Right renal pelvis (tissue), 4 donors: ENCODE measurements at regions not wholly inside any gene's neighbourhood (a gene's known extent, or its start where the extent isn't known, plus 50 kb on each side); places are given as distances from the start of the nearest gene placed in this dataset.

Experiments
- DNase-seq, 4 donors: peaks; one replicate each; pipeline ENCODE4 v3.0.0-alpha.2; 2013; ENCODE audit warnings: low read depth in 4 of 4, low spot score in 3 of 4, missing footprints in 1 of 4

GRCh38 chrX:149992918-149993317, 54.6 kb upstream of the EOLA2 start:
- no peak for DNase-seq

GRCh38 chrX:149993989-149994388, 55.7 kb upstream of the EOLA2 start:
- DNase-seq: no peak

- no peak for DNase-seq
Observed at GRCh38 chrX:149996515-149996914, 58.2 kb upstream of the EOLA2 start.

GRCh38 chrX:150005027-150005426, 66.7 kb upstream of the EOLA2 start:
- no peak for DNase-seq

- DNase-seq: no peak
Observed at GRCh38 chrX:150007356-150007755, 69.1 kb upstream of the EOLA2 start.

GRCh38 chrX:150012647-150013381, 74.5 kb upstream of the EOLA2 start:
- DNase-seq: no peak

- no peak for DNase-seq
Observed at GRCh38 chrX:150014525-150014924, 76.2 kb upstream of the EOLA2 start.

GRCh38 chrX:150017868-150018267, 79.6 kb upstream of the EOLA2 start:
- DNase-seq: no peak

GRCh38 chrX:150018931-150019361, 80.7 kb upstream of the EOLA2 start:
- DNase-seq: no peak

GRCh38 chrX:150028692-150029091, 90.4 kb upstream of the EOLA2 start:
- no peak for DNase-seq

GRCh38 chrX:150032742-150033141, 94.5 kb upstream of the EOLA2 start:
- no peak for DNase-seq

- DNase-seq: no peak
Observed at GRCh38 chrX:150034788-150035187, 96.5 kb upstream of the EOLA2 start.

GRCh38 chrX:150035531-150035930, 97.2 kb upstream of the EOLA2 start:
- DNase-seq: no peak

- DNase-seq: no peak
Observed at GRCh38 chrX:150036181-150036580, 97.9 kb upstream of the EOLA2 start.

GRCh38 chrX:150036641-150037040, 98.3 kb upstream of the EOLA2 start:
- DNase-seq: no peak

GRCh38 chrX:150037041-150037440, 98.8 kb upstream of the EOLA2 start:
- no peak for DNase-seq

GRCh38 chrX:150038315-150038714, 100.0 kb upstream of the EOLA2 start:
- no peak for DNase-seq

- no peak for DNase-seq
Observed at GRCh38 chrX:150038986-150039599, 100.8 kb upstream of the EOLA2 start.

- DNase-seq: no peak
Observed at GRCh38 chrX:150041208-150041607, 102.9 kb upstream of the EOLA2 start.

- DNase-seq: no peak
Observed at GRCh38 chrX:150044556-150044955, 106.3 kb upstream of the EOLA2 start.

GRCh38 chrX:150047818-150048217, 109.5 kb upstream of the EOLA2 start:
- no peak for DNase-seq

GRCh38 chrX:150049647-150050046, 111.4 kb upstream of the EOLA2 start:
- peak in 3 of 4 donors; percentile 7 to 30 (median 11) for DNase-seq
